ENCODE measurements at regions not wholly inside any gene's neighbourhood (a gene's known extent, or its start where the extent isn't known, plus 50 kb on each side); places are given as distances from the start of the nearest gene placed in this dataset.

DNA sequence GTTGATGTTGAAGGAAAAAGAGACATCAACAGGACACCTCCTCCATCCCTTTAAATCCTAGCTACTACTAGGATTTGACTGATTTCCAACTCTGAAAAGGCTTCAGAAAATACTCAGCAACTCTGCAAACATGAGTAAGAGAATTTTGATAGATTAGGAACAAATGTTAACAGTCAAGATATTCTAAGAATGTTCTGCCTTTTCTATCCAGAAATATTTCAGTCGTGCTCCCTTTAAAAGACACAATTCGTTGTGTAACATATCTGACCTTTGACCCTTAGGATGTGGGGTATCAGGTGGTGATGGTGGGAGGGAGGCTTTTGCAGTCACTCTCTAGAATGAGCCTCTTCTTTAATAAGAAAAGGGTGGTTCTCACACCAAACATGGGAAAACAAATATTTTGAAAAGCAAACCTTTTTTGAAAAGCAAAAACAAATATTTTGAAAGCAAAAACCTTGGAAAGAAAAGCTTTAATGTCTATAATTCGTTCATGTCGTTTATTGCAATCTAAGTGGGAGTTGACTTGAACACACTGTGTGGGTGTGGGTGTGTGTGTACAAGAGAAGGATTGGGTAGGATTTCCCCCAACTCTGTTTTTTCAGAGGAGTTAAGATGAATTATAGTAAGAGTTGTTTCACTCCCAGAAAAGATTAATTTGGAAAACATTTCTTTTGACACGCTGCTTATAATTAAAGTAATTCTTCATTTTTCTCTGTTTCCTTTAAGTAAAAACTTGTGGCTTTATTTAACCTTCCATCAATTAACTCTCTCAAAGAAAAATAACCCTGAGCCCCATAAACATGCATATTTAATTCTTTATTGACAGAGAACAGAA, 152.8 kb downstream of the TMEM167A start:
- no peak overlapping the region for H3K4me3 ChIP-seq (ENCODE audit: low read length)
- no peak for DNase-seq (ENCODE audit: low read depth)
- TF ChIP-seq, protein P1, sequence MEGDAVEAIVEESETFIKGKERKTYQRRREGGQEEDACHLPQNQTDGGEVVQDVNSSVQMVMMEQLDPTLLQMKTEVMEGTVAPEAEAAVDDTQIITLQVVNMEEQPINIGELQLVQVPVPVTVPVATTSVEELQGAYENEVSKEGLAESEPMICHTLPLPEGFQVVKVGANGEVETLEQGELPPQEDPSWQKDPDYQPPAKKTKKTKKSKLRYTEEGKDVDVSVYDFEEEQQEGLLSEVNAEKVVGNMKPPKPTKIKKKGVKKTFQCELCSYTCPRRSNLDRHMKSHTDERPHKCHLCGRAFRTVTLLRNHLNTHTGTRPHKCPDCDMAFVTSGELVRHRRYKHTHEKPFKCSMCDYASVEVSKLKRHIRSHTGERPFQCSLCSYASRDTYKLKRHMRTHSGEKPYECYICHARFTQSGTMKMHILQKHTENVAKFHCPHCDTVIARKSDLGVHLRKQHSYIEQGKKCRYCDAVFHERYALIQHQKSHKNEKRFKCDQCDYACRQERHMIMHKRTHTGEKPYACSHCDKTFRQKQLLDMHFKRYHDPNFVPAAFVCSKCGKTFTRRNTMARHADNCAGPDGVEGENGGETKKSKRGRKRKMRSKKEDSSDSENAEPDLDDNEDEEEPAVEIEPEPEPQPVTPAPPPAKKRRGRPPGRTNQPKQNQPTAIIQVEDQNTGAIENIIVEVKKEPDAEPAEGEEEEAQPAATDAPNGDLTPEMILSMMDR (conservative IDR thresholded peaks at IDR 0.05; ENCODE audit: low read length), result no peak

DNA sequence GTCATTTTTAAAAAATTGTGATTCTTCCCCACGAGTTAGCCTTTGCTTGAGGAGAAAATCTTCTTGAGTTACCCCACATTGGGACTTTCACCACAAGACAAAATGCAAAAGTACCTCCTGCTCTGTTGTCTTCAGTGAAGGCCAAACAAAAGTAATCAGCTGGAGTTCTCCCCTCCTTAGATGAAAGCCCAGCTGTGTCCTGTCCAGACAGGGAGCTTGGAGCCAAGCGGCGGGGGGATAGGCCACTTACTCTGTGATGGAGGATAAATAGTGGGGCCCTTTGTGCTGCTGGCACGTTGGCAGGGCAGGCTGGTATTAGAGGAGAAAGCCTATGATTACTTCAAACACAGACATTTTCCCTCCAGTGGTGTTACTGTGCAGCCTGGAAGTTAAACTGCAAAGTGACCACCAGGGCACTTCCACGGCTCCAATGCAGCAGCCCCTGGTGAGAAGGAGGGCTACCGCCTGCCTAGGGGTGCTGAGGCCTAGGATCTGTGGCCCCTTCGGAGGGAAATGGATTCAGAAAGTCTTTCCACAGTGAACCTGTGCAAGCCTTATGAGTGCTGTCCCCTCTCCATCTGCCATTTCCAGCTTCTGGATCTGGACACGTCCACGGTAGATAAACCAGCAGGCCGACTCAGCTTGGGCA, 155.0 kb downstream of the TMEM167A start:
- DNase-seq (ENCODE audit: low read depth), result no peak
- TF ChIP-seq, protein P1 (conservative IDR thresholded peaks at IDR 0.05; ENCODE audit: low read length), result no peak
- no peak overlapping the region for H3K4me3 ChIP-seq (ENCODE audit: low read length)

- DNase-seq (ENCODE audit: low read depth), result no peak
- no peak overlapping the region for H3K4me3 ChIP-seq (ENCODE audit: low read length)
- TF ChIP-seq, protein P1 (conservative IDR thresholded peaks at IDR 0.05; ENCODE audit: low read length), result no peak
These were observed 158.7 kb downstream of the TMEM167A start for GRCh38 chr5:82918311-82919031.

- H3K4me3 ChIP-seq (ENCODE audit: low read length), result no peak overlapping the region
- TF ChIP-seq, protein P1 (conservative IDR thresholded peaks at IDR 0.05; ENCODE audit: low read length), result no peak
- DNase-seq (ENCODE audit: low read depth), result no peak
These were observed 159.6 kb downstream of the TMEM167A start for GRCh38 chr5:82917584-82917983.

- H3K4me3 ChIP-seq (ENCODE audit: low read length), result no peak overlapping the region
- DNase-seq (ENCODE audit: low read depth), result no peak
- TF ChIP-seq, protein P1 (conservative IDR thresholded peaks at IDR 0.05; ENCODE audit: low read length), result no peak
These were observed 163.2 kb downstream of the TMEM167A start for GRCh38 chr5:82913971-82914370.

DNA sequence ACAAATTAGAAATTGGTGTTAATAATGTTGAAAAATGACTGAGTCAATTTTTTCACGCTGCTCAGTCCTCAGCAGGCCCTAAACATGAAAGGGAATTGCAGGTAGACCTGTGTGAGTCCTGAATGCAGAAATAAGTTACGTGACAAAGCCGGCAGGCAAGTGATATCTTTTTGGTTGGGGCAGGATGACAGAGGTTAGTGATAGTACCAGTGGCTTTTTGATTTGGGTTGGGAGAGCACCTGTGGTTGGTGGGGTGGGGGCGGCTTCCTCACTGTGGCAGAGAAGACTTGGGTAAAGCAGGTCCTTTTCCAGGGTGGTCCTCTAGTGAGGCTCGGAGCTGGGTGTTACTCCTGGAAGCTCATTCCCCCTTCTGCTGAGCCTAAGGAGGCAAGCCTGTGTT, 164.7 kb downstream of the TMEM167A start:
- no peak for DNase-seq (ENCODE audit: low read depth)
- TF ChIP-seq, protein P1 (conservative IDR thresholded peaks at IDR 0.05; ENCODE audit: low read length), result no peak
- no peak overlapping the region for H3K4me3 ChIP-seq (ENCODE audit: low read length)

Data from AG10803 (cell line).